ENCODE measurements at regions not wholly inside any gene's neighbourhood (a gene's known extent, or its start where the extent isn't known, plus 50 kb on each side); places are given as distances from the start of the nearest gene placed in this dataset.

GRCh38 chr13:46498650-46499049 lies 54.3 kb upstream of the LRCH1 start:
- Mint-ChIP-seq H3K36me3 (ENCODE audit: insufficient read depth in 1 of 3, low read depth in 3 of 3) (no peaks in the 10 kb centered on the region), H3K27ac (no peak overlapping the region)
- no CpG with 5 or more reads among the region's 3 CpGs for WGBS (ENCODE audit: extremely low coverage, insufficient read length, low lambda C conversion rate)

More at GRCh38 chr13:46498650-46499049, 54.3 kb upstream of the LRCH1 start:
- H4K91ac ChIP-seq (ENCODE audit: insufficient read length, low read depth, low read length): no peak overlapping the region
- no peak overlapping the region for H3K14ac ChIP-seq (ENCODE audit: insufficient read depth, low read length)
- H4K20me1 ChIP-seq (ENCODE audit: control insufficient read depth, insufficient read depth, insufficient read length): no peaks in the 10 kb centered on the region
- no peak for DNase-seq
- no peaks in the 10 kb centered on the region for H3K79me1 ChIP-seq (ENCODE audit: insufficient read depth, low read depth, low read length, poor library complexity, severe bottlenecking)
- H3K4ac ChIP-seq (ENCODE audit: low read depth, low read length): no peak overlapping the region
- no peak overlapping the region for H3K23ac ChIP-seq (ENCODE audit: insufficient read length, low read depth, low read length)
- no peak overlapping the region for H2AFZ ChIP-seq (ENCODE audit: low read length)
- no peak overlapping the region for H3T11ph ChIP-seq (ENCODE audit: low read length)
- TF ChIP-seq CTCF (conservative IDR thresholded peaks at IDR 0.05): no peak
- no peak overlapping the region for H4K8ac ChIP-seq (replicated peaks; ENCODE audit: insufficient read length, low read depth, low read length)
- H3K9ac ChIP-seq (ENCODE audit: extremely low read depth, insufficient read length, low read length): no peak overlapping the region
- H2BK12ac ChIP-seq (ENCODE audit: insufficient read length, low read depth, low read length): no peak overlapping the region
- no peak overlapping the region for H3K18ac ChIP-seq (ENCODE audit: insufficient read length, low read depth, low read length)
- no peak overlapping the region for H2BK15ac ChIP-seq (ENCODE audit: low read depth, low read length)
- H3K23me2 ChIP-seq (ENCODE audit: insufficient read length, low read depth, low read length, poor library complexity, severe bottlenecking): no peaks in the 10 kb centered on the region
- no peak overlapping the region for H2AK5ac ChIP-seq (ENCODE audit: insufficient read length, low read length)
- no peak overlapping the region for H3K27ac ChIP-seq (ENCODE audit: insufficient read length, low read depth, low read length)
- no peak overlapping the region for H2BK20ac ChIP-seq (ENCODE audit: low read depth, low read length, poor library complexity, severe bottlenecking)
- H2BK120ac ChIP-seq (ENCODE audit: low read depth, low read length, poor library complexity, severe bottlenecking): no peak overlapping the region
- no peak overlapping the region for H3K56ac ChIP-seq (ENCODE audit: insufficient read length, low read depth, low read length)
- H3K9me3 ChIP-seq (ENCODE audit: control insufficient read depth, low read depth, low read length): no peaks in the 10 kb centered on the region
- no peak overlapping the region for H4K5ac ChIP-seq (ENCODE audit: insufficient read length, low read depth, low read length)
- no peak overlapping the region for H3K4me2 ChIP-seq (ENCODE audit: insufficient read depth, insufficient read length, low read length)
- H3K79me2 ChIP-seq (ENCODE audit: insufficient read depth, low read length): no peaks in the 10 kb centered on the region
- no peak overlapping the region for H3K4me3 Mint-ChIP-seq
- H3K4me1 ChIP-seq (ENCODE audit: insufficient read depth, low read length): no peaks in the 10 kb centered on the region
- H2BK5ac ChIP-seq (ENCODE audit: insufficient read length, low read length): no peak overlapping the region
- H3K9me3 Mint-ChIP-seq: no peaks in the 10 kb centered on the region
- no peaks in the 10 kb centered on the region for H3K27me3 Mint-ChIP-seq (ENCODE audit: low read depth)
- H3K27me3 ChIP-seq (ENCODE audit: insufficient read depth, low read length): no peaks in the 10 kb centered on the region
- H3K4me1 Mint-ChIP-seq: peaks cover 2% of the 10 kb centered on the region in 2 experiments; a peak in 2 of 4 replicates
